GM12878 (cell line): ENCODE measurements at regions not wholly inside any gene's neighbourhood (a gene's known extent, or its start where the extent isn't known, plus 50 kb on each side); places are given as distances from the start of the nearest gene placed in this dataset.

Source experiments
- EZH2 ChIP-seq: IDR thresholded peaks from 2 replicates; pipeline ENCODE4 v1.6.1; 2012; ENCODE audit warnings: low read depth, mild to moderate bottlenecking, control low read depth, inconsistent platforms, low read length, borderline replicate concordance; ENCODE audit not compliant: control insufficient read depth
- MLLT1 ChIP-seq: fragments of 450-650 bp; IDR thresholded peaks from 2 replicates; pipeline ENCODE4 v1.6.1; 2016; ENCODE audit warnings: mild to moderate bottlenecking
- POLR2A ChIP-seq: IDR thresholded peaks from 2 replicates; pipeline ENCODE4 v1.6.1; 2011; ENCODE audit warnings: low read depth, mild to moderate bottlenecking, low read length
- POLR2AphosphoS5 ChIP-seq: IDR thresholded peaks from 2 replicates; pipeline ENCODE4 v1.6.1; 2011; ENCODE audit warnings: mild to moderate bottlenecking, low read length, inconsistent platforms
- RCOR1 ChIP-seq: conservative IDR thresholded peaks from 2 replicates; pipeline ENCODE4 v1.6.1; 2012; ENCODE audit warnings: low read depth, low read length, improper control_type of control experiment
- USF2 ChIP-seq: IDR thresholded peaks from 2 replicates; pipeline ENCODE4 v1.6.1; 2011; ENCODE audit warnings: low read depth, low read length, improper control_type of control experiment, borderline replicate concordance
- TF ChIP-seq, protein P1 (sequence below): IDR thresholded peaks from 2 replicates; pipeline ENCODE4 v1.6.1; 2011; ENCODE audit warnings: low read depth, mild to moderate bottlenecking, low read length, moderate library complexity, borderline replicate concordance; ENCODE audit errors: extremely low read depth
- TF ChIP-seq, protein P2 (sequence below): fragments of 450-650 bp; IDR thresholded peaks from 2 replicates; pipeline ENCODE4 v1.6.1; 2017; ENCODE audit warnings: mild to moderate bottlenecking, low read depth, inconsistent platforms; ENCODE audit not compliant: poor library complexity, severe bottlenecking

GRCh38 chr14:65294816-65295215 is 117.7 kb upstream of the FUT8 start:
- TF ChIP-seq EZH2 (no peak), POLR2A (no peak), POLR2AphosphoS5 (no peak), RCOR1 (no peak), MLLT1 (no peak), USF2 (no peak)
- TF ChIP-seq, protein P1, sequence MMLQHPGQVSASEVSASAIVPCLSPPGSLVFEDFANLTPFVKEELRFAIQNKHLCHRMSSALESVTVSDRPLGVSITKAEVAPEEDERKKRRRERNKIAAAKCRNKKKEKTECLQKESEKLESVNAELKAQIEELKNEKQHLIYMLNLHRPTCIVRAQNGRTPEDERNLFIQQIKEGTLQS = no peak
- TF ChIP-seq, protein P2, sequence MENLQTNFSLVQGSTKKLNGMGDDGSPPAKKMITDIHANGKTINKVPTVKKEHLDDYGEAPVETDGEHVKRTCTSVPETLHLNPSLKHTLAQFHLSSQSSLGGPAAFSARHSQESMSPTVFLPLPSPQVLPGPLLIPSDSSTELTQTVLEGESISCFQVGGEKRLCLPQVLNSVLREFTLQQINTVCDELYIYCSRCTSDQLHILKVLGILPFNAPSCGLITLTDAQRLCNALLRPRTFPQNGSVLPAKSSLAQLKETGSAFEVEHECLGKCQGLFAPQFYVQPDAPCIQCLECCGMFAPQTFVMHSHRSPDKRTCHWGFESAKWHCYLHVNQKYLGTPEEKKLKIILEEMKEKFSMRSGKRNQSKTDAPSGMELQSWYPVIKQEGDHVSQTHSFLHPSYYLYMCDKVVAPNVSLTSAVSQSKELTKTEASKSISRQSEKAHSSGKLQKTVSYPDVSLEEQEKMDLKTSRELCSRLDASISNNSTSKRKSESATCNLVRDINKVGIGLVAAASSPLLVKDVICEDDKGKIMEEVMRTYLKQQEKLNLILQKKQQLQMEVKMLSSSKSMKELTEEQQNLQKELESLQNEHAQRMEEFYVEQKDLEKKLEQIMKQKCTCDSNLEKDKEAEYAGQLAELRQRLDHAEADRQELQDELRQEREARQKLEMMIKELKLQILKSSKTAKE = no peak
